Inferior parietal cortex (tissue), 1 donor: ENCODE measurements at regions not wholly inside any gene's neighbourhood (a gene's known extent, or its start where the extent isn't known, plus 50 kb on each side); places are given as distances from the start of the nearest gene placed in this dataset.
"Not testable (repeated sequence)": the region's sequence is repeated elsewhere in the genome, so short reads cannot be mapped to it uniquely, and the experiment has no call there.

Source experiments
- DNase-seq: peaks from one replicate; pipeline ENCODE4 v3.0.0-alpha.2; 2016; ENCODE audit errors: extremely low spot score

GRCh38 chr5:166712447-166713185, 1578.8 kb upstream of the WWC1 start:
- DNase-seq: no peak

- no peak for DNase-seq
These were observed 1578.2 kb upstream of the WWC1 start for GRCh38 chr5:166713295-166713694.

- DNase-seq: no peak
These were observed 1574.5 kb upstream of the WWC1 start for GRCh38 chr5:166716856-166717492.

GRCh38 chr5:166719991-166720390, 1571.5 kb upstream of the WWC1 start:
- DNase-seq: no peak

GRCh38 chr5:166722939-166723338, 1568.5 kb upstream of the WWC1 start:
- no peak for DNase-seq

GRCh38 chr5:166724284-166724683, 1567.2 kb upstream of the WWC1 start:
- DNase-seq: no peak

GRCh38 chr5:166725593-166725992, 1565.9 kb upstream of the WWC1 start:
- no peak for DNase-seq

- no peak for DNase-seq
These were observed 1565.0 kb upstream of the WWC1 start for GRCh38 chr5:166726406-166726805.

- DNase-seq: not testable (repeated sequence)
These were observed 1548.5 kb upstream of the WWC1 start for GRCh38 chr5:166742951-166743350.

GRCh38 chr5:166746506-166746905, 1544.9 kb upstream of the WWC1 start:
- no peak for DNase-seq

- DNase-seq: no peak
These were observed 1541.1 kb upstream of the WWC1 start for GRCh38 chr5:166750376-166750775.

GRCh38 chr5:166758151-166758550, 1533.3 kb upstream of the WWC1 start:
- DNase-seq: no peak

GRCh38 chr5:166767858-166768257, 1523.6 kb upstream of the WWC1 start:
- DNase-seq: no peak

GRCh38 chr5:166768536-166768935, 1522.9 kb upstream of the WWC1 start:
- no peak for DNase-seq

- no peak for DNase-seq
These were observed 1518.7 kb upstream of the WWC1 start for GRCh38 chr5:166772770-166773169.

- no peak for DNase-seq
These were observed 1509.7 kb upstream of the WWC1 start for GRCh38 chr5:166781737-166782136.

- DNase-seq: no peak
These were observed 1506.8 kb upstream of the WWC1 start for GRCh38 chr5:166784545-166785078.

GRCh38 chr5:166786178-166786577, 1505.3 kb upstream of the WWC1 start:
- no peak for DNase-seq

GRCh38 chr5:166786889-166787288, 1504.6 kb upstream of the WWC1 start:
- DNase-seq: no peak

- no peak for DNase-seq
These were observed 1503.4 kb upstream of the WWC1 start for GRCh38 chr5:166788050-166788449.

GRCh38 chr5:166795756-166796155, 1495.7 kb upstream of the WWC1 start:
- DNase-seq: no peak

GRCh38 chr5:166803058-166803457, 1488.4 kb upstream of the WWC1 start:
- no peak for DNase-seq

GRCh38 chr5:166804223-166804622, 1487.2 kb upstream of the WWC1 start:
- not testable (repeated sequence) for DNase-seq
